ENCODE measurements at regions not wholly inside any gene's neighbourhood (a gene's known extent, or its start where the extent isn't known, plus 50 kb on each side); places are given as distances from the start of the nearest gene placed in this dataset.

DNA sequence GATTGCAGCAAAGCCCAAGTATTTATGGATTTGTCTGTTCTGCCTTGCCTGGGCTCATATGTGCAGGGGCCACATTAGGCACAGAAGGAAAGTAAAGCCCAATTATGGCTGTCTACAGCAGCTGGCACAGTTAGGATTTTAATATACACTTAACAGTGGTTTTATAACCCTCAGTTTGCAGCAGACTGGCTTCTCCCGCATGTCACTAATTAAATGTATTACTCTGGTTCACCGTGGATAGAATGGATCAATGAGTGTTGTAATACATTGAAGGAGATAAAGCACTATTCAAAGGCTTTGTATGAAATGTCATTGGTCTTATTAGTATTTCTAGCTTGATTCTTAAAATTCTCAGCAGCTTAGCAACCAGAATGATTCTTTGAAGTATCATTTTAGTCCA lies 320.2 kb downstream of the KCNS3 start:
- no peak for DNase-seq (ENCODE audit: low spot score)
- no peaks in the 10 kb centered on the region for H3K36me3 ChIP-seq (ENCODE audit: control insufficient read depth in 4 of 4, insufficient read depth in 3 of 4, low read depth in 1 of 4, low read length in 3 of 4)
- TF ChIP-seq JUND (IDR thresholded peaks at IDR 0.05) (no peak), GABPA (IDR thresholded peaks at IDR 0.05 in 1 of 2, conservative IDR thresholded peaks at IDR 0.05 in 1 of 2) (no peak), RAD21 (IDR thresholded peaks at IDR 0.05) (no peak), SP1 (IDR thresholded peaks at IDR 0.05) (no peak), FOXA1 (IDR thresholded peaks at IDR 0.05) (no peak), FOXA2 (IDR thresholded peaks at IDR 0.05) (no peak), HNF4A (conservative IDR thresholded peaks at IDR 0.05) (no peak), YY1 (IDR thresholded peaks at IDR 0.05) (no peak), NR2F2 (IDR thresholded peaks at IDR 0.05) (no peak), TAF1 (conservative IDR thresholded peaks at IDR 0.05) (no peak), EGR1 (IDR thresholded peaks at IDR 0.05; ENCODE audit: low read depth in 2 of 2) (no peak), HNF4G (IDR thresholded peaks at IDR 0.05) (no peak), RXRA (IDR thresholded peaks at IDR 0.05) (no peak)
- TF ChIP-seq, protein P1, sequence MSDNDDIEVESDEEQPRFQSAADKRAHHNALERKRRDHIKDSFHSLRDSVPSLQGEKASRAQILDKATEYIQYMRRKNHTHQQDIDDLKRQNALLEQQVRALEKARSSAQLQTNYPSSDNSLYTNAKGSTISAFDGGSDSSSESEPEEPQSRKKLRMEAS (IDR thresholded peaks at IDR 0.05) = no peak
- TF ChIP-seq, protein P2, sequence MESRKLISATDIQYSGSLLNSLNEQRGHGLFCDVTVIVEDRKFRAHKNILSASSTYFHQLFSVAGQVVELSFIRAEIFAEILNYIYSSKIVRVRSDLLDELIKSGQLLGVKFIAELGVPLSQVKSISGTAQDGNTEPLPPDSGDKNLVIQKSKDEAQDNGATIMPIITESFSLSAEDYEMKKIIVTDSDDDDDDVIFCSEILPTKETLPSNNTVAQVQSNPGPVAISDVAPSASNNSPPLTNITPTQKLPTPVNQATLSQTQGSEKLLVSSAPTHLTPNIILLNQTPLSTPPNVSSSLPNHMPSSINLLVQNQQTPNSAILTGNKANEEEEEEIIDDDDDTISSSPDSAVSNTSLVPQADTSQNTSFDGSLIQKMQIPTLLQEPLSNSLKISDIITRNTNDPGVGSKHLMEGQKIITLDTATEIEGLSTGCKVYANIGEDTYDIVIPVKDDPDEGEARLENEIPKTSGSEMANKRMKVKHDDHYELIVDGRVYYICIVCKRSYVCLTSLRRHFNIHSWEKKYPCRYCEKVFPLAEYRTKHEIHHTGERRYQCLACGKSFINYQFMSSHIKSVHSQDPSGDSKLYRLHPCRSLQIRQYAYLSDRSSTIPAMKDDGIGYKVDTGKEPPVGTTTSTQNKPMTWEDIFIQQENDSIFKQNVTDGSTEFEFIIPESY (IDR thresholded peaks at IDR 0.05) = no peak
- TF ChIP-seq, protein P3, sequence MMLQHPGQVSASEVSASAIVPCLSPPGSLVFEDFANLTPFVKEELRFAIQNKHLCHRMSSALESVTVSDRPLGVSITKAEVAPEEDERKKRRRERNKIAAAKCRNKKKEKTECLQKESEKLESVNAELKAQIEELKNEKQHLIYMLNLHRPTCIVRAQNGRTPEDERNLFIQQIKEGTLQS (IDR thresholded peaks at IDR 0.05) = no peak
- TF ChIP-seq, protein P4, sequence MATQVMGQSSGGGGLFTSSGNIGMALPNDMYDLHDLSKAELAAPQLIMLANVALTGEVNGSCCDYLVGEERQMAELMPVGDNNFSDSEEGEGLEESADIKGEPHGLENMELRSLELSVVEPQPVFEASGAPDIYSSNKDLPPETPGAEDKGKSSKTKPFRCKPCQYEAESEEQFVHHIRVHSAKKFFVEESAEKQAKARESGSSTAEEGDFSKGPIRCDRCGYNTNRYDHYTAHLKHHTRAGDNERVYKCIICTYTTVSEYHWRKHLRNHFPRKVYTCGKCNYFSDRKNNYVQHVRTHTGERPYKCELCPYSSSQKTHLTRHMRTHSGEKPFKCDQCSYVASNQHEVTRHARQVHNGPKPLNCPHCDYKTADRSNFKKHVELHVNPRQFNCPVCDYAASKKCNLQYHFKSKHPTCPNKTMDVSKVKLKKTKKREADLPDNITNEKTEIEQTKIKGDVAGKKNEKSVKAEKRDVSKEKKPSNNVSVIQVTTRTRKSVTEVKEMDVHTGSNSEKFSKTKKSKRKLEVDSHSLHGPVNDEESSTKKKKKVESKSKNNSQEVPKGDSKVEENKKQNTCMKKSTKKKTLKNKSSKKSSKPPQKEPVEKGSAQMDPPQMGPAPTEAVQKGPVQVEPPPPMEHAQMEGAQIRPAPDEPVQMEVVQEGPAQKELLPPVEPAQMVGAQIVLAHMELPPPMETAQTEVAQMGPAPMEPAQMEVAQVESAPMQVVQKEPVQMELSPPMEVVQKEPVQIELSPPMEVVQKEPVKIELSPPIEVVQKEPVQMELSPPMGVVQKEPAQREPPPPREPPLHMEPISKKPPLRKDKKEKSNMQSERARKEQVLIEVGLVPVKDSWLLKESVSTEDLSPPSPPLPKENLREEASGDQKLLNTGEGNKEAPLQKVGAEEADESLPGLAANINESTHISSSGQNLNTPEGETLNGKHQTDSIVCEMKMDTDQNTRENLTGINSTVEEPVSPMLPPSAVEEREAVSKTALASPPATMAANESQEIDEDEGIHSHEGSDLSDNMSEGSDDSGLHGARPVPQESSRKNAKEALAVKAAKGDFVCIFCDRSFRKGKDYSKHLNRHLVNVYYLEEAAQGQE (IDR thresholded peaks at IDR 0.05) = no peak
- TF ChIP-seq, protein P5, sequence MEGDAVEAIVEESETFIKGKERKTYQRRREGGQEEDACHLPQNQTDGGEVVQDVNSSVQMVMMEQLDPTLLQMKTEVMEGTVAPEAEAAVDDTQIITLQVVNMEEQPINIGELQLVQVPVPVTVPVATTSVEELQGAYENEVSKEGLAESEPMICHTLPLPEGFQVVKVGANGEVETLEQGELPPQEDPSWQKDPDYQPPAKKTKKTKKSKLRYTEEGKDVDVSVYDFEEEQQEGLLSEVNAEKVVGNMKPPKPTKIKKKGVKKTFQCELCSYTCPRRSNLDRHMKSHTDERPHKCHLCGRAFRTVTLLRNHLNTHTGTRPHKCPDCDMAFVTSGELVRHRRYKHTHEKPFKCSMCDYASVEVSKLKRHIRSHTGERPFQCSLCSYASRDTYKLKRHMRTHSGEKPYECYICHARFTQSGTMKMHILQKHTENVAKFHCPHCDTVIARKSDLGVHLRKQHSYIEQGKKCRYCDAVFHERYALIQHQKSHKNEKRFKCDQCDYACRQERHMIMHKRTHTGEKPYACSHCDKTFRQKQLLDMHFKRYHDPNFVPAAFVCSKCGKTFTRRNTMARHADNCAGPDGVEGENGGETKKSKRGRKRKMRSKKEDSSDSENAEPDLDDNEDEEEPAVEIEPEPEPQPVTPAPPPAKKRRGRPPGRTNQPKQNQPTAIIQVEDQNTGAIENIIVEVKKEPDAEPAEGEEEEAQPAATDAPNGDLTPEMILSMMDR (IDR thresholded peaks at IDR 0.05; ENCODE audit: low read depth, low read length, missing input control) = no peak
- H3K4me3 ChIP-seq (ENCODE audit: low read depth in 1 of 3, low read length in 3 of 3) = no peak overlapping the region
- 58% methylated on average over 2 of the region's 2 CpGs for WGBS
- no peaks in the 10 kb centered on the region for H3K9me3 ChIP-seq (ENCODE audit: control insufficient read depth in 4 of 4, low read length in 3 of 4)
- H3K27ac ChIP-seq (ENCODE audit: low read depth in 1 of 2, low read length in 2 of 2) = no peak overlapping the region
- peaks cover 0 to 2% (median 0%) of the 10 kb centered on the region in 4 donors for H3K27me3 ChIP-seq (ENCODE audit: control insufficient read depth in 4 of 4, insufficient read depth in 4 of 4, low read length in 3 of 4)
- H3K9ac ChIP-seq (ENCODE audit: low read depth in 1 of 2, low read length in 2 of 2) = no peak overlapping the region
- H3K4me1 ChIP-seq (ENCODE audit: control insufficient read depth in 4 of 4, insufficient read depth in 4 of 4, low read length in 3 of 4) = no peaks in the 10 kb centered on the region

Data from liver (tissue), 8 donors.